ENCODE measurements at regions not wholly inside any gene's neighbourhood (a gene's known extent, or its start where the extent isn't known, plus 50 kb on each side); places are given as distances from the start of the nearest gene placed in this dataset.
A peak's percentile ranks its signal among the peaks of the same experiment; 100 is the strongest.

- Histone ChIP-seq H3K79me2 (ENCODE audit: insufficient read depth, low read length) (no peaks in the 10 kb centered on the region), H4K20me1 (ENCODE audit: insufficient read depth, low read length) (no peaks in the 10 kb centered on the region), H3K27ac (ENCODE audit: low read length) (peak overlapping the region; percentile 64), H3K4me2 (ENCODE audit: insufficient read depth, low read length) (no peak overlapping the region), H3K36me3 (ENCODE audit: insufficient read depth, low read length) (no peaks in the 10 kb centered on the region), H2AFZ (ENCODE audit: low read depth, low read length) (no peak overlapping the region), H3K9me3 (ENCODE audit: insufficient read depth, low read length, severe bottlenecking) (no peaks in the 10 kb centered on the region), H3K4me1 (ENCODE audit: insufficient read depth, low read length) (peaks cover 80% of the 10 kb centered on the region), H3K27me3 (ENCODE audit: insufficient read depth, low read length, poor library complexity) (no peaks in the 10 kb centered on the region), H3K4me3 (ENCODE audit: low read depth in 1 of 2, low read length in 2 of 2) (no peak overlapping the region), H3K9ac (ENCODE audit: low read depth, low read length) (no peak overlapping the region)
- no peak for TF ChIP-seq EZH2 (IDR thresholded peaks at IDR 0.05; ENCODE audit: borderline replicate concordance, low read depth, low read length, severe bottlenecking)
- ATAC-seq (ENCODE audit: insufficient read depth, low read depth) (no peak), DNase-seq (no peak)
Observed at GRCh38 chr10:129039406-129040370, 427.4 kb upstream of the MGMT start.

GRCh38 chr10:129040377-129040776 is 426.7 kb upstream of the MGMT start:
- Histone ChIP-seq H3K4me1 (ENCODE audit: insufficient read depth, low read length) (peaks cover 73% of the 10 kb centered on the region), H3K9me3 (ENCODE audit: insufficient read depth, low read length, severe bottlenecking) (no peaks in the 10 kb centered on the region), H3K4me2 (ENCODE audit: insufficient read depth, low read length) (no peak overlapping the region), H3K36me3 (ENCODE audit: insufficient read depth, low read length) (no peaks in the 10 kb centered on the region), H4K20me1 (ENCODE audit: insufficient read depth, low read length) (no peaks in the 10 kb centered on the region), H3K27me3 (ENCODE audit: insufficient read depth, low read length, poor library complexity) (no peaks in the 10 kb centered on the region), H3K27ac (ENCODE audit: low read length) (0 out of 2 replicates have a peak overlapping the region, but pooled peaks have one; percentile 33), H3K4me3 (ENCODE audit: low read depth in 1 of 2, low read length in 2 of 2) (no peak overlapping the region), H3K79me2 (ENCODE audit: insufficient read depth, low read length) (no peaks in the 10 kb centered on the region), H3K9ac (ENCODE audit: low read depth, low read length) (no peak overlapping the region), H2AFZ (ENCODE audit: low read depth, low read length) (no peak overlapping the region)
- TF ChIP-seq, protein P1, sequence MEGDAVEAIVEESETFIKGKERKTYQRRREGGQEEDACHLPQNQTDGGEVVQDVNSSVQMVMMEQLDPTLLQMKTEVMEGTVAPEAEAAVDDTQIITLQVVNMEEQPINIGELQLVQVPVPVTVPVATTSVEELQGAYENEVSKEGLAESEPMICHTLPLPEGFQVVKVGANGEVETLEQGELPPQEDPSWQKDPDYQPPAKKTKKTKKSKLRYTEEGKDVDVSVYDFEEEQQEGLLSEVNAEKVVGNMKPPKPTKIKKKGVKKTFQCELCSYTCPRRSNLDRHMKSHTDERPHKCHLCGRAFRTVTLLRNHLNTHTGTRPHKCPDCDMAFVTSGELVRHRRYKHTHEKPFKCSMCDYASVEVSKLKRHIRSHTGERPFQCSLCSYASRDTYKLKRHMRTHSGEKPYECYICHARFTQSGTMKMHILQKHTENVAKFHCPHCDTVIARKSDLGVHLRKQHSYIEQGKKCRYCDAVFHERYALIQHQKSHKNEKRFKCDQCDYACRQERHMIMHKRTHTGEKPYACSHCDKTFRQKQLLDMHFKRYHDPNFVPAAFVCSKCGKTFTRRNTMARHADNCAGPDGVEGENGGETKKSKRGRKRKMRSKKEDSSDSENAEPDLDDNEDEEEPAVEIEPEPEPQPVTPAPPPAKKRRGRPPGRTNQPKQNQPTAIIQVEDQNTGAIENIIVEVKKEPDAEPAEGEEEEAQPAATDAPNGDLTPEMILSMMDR (IDR thresholded peaks at IDR 0.05; ENCODE audit: borderline replicate concordance, extremely low read depth, low read length, poor library complexity, severe bottlenecking) = no peak
- TF ChIP-seq EZH2 (IDR thresholded peaks at IDR 0.05; ENCODE audit: borderline replicate concordance, low read depth, low read length, severe bottlenecking) = no peak
- DNase-seq (no peak), ATAC-seq (ENCODE audit: insufficient read depth, low read depth) (no peak)

DNA sequence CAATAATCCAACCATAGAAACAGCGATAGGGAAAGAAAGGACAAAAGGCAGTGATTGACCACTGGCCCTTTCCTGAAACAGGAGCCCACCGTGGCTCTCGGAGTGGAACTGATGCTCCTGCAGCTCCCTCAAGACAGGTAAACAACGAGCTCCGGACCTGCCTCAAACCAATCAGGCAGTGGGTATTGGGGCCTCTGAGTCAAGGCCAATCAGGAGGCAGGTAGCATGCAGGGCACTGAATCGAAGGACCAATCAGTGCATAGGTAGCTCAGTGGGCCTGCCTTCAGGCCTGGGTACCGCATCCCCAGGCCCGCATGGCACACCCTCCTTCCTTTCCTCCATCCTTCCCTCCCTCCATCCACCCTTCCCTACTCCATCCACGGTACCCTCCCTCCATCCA is 425.1 kb upstream of the MGMT start:
- TF ChIP-seq, protein P1 (IDR thresholded peaks at IDR 0.05; ENCODE audit: borderline replicate concordance, extremely low read depth, low read length, poor library complexity, severe bottlenecking) = no peak
- TF ChIP-seq EZH2 (IDR thresholded peaks at IDR 0.05; ENCODE audit: borderline replicate concordance, low read depth, low read length, severe bottlenecking) = no peak
- Histone ChIP-seq H3K79me2 (ENCODE audit: insufficient read depth, low read length) (no peaks in the 10 kb centered on the region), H3K27me3 (ENCODE audit: insufficient read depth, low read length, poor library complexity) (no peaks in the 10 kb centered on the region), H3K4me1 (ENCODE audit: insufficient read depth, low read length) (peaks cover 58% of the 10 kb centered on the region), H4K20me1 (ENCODE audit: insufficient read depth, low read length) (no peaks in the 10 kb centered on the region), H3K36me3 (ENCODE audit: insufficient read depth, low read length) (no peaks in the 10 kb centered on the region), H3K27ac (ENCODE audit: low read length) (0 out of 2 replicates have a peak overlapping the region, but pooled peaks have one; percentile 22), H3K4me2 (ENCODE audit: insufficient read depth, low read length) (no peak overlapping the region), H2AFZ (ENCODE audit: low read depth, low read length) (no peak overlapping the region), H3K9ac (ENCODE audit: low read depth, low read length) (no peak overlapping the region), H3K9me3 (ENCODE audit: insufficient read depth, low read length, severe bottlenecking) (no peaks in the 10 kb centered on the region), H3K4me3 (ENCODE audit: low read depth in 1 of 2, low read length in 2 of 2) (no peak overlapping the region)
- DNase-seq (no peak), ATAC-seq (ENCODE audit: insufficient read depth, low read depth) (no peak)
